ENCODE measurements at regions not wholly inside any gene's neighbourhood (a gene's known extent, or its start where the extent isn't known, plus 50 kb on each side); places are given as distances from the start of the nearest gene placed in this dataset.

GRCh38 chr6:19925533-19925932, 88.4 kb downstream of the ID4 start:
- no peak overlapping the region for H2BK12ac ChIP-seq (ENCODE audit: low read depth, low read length)
- ChIA-PET POLR2A (ENCODE audit: partially characterized antibody) (no interaction called here), CTCF (ENCODE audit: partially characterized antibody) (no interaction called here)
- H4K5ac ChIP-seq (ENCODE audit: insufficient read length, low read depth, low read length): no peak overlapping the region
- DNase-seq (ENCODE audit: low read depth in 1 of 2, low spot score in 2 of 2) (no peak), FAIRE-seq (no peak)
- H3K4ac ChIP-seq (replicated peaks; ENCODE audit: insufficient read length, low read depth, low read length): no peak overlapping the region
- H3K27ac ChIP-seq (ENCODE audit: low read depth, low read length): no peak overlapping the region
- no peak overlapping the region for H2BK5ac ChIP-seq (ENCODE audit: low read depth, low read length)
- H4K20me1 ChIP-seq (replicated peaks in 1 of 2; ENCODE audit: control insufficient read depth in 1 of 2, insufficient read depth in 2 of 2, low read length in 2 of 2): no peaks in the 10 kb centered on the region
- H3K23me2 ChIP-seq (ENCODE audit: low read depth, low read length): no peaks in the 10 kb centered on the region
- H3K14ac ChIP-seq (ENCODE audit: insufficient read length): no peak overlapping the region
- no peaks in the 10 kb centered on the region for H3K9me3 ChIP-seq (ENCODE audit: insufficient read depth in 2 of 2, low read depth in 1 of 2, low read length in 1 of 2)
- no peak overlapping the region for H3K9ac ChIP-seq (replicated peaks in 1 of 4; ENCODE audit: extremely low read depth in 1 of 4, low read depth in 3 of 4, low read length in 3 of 4)
- 90% methylated on average over 1 of the region's 1 CpG; no CpG with 5 or more reads in 1 of the 2 experiments for WGBS, 2 experiments (ENCODE audit: extremely low coverage in 1 of 2, insufficient coverage in 1 of 2, insufficient read length in 1 of 2, insufficient replicate concordance in 2 of 2, low coverage in 1 of 2, low lambda C conversion rate in 2 of 2, missing lambda C conversion rate in 1 of 2)
- no peak overlapping the region for H2BK120ac ChIP-seq (replicated peaks; ENCODE audit: low read depth, low read length)
- H3K23ac ChIP-seq (ENCODE audit: insufficient read length): no peak overlapping the region
- no peak overlapping the region for H3K4me3 ChIP-seq (ENCODE audit: extremely low read depth in 1 of 4, insufficient read depth in 2 of 4, low read depth in 3 of 4, low read length in 4 of 4)
- TF ChIP-seq TBP (IDR thresholded peaks at IDR 0.05; ENCODE audit: low read depth, low read length) (no peak), CHD1 (IDR thresholded peaks at IDR 0.05; ENCODE audit: low read depth, low read length) (no peak), KDM4A (IDR thresholded peaks at IDR 0.05; ENCODE audit: low read depth, low read length, severe bottlenecking) (no peak), BRCA1 (IDR thresholded peaks at IDR 0.05; ENCODE audit: low read depth, low read length) (no peak), CTCF (IDR thresholded peaks at IDR 0.05; ENCODE audit: control extremely low read depth in 1 of 3, insufficient read depth in 1 of 3, low read depth in 1 of 3, low read length in 3 of 3) (no peak), POLR2AphosphoS5 (IDR thresholded peaks at IDR 0.05; ENCODE audit: low read depth, low read length) (no peak), SIX5 (IDR thresholded peaks at IDR 0.05; ENCODE audit: low read depth, low read length) (no peak), FOSL1 (IDR thresholded peaks at IDR 0.05; ENCODE audit: insufficient read depth, low read depth, low read length) (no peak), KDM1A (IDR thresholded peaks at IDR 0.05; ENCODE audit: borderline replicate concordance, low read length) (no peak), RFX5 (IDR thresholded peaks at IDR 0.05; ENCODE audit: borderline replicate concordance, low read depth, low read length) (no peak)
- no peak overlapping the region for H3K4me2 ChIP-seq (ENCODE audit: insufficient read depth in 1 of 2, low read depth in 2 of 2, low read length in 2 of 2)
- H3K27me3 ChIP-seq (replicated peaks in 1 of 4; ENCODE audit: control insufficient read depth in 3 of 4, extremely low read depth in 1 of 4, insufficient read depth in 3 of 4, low read length in 3 of 4): no peaks in the 10 kb centered on the region
- no peaks in the 10 kb centered on the region; a peak in 1 of 7 replicates for H3K4me1 ChIP-seq (replicated peaks in 1 of 4; ENCODE audit: control insufficient read depth in 3 of 4, insufficient read depth in 4 of 4, low read length in 3 of 4)
- no peak overlapping the region for H4K91ac ChIP-seq (replicated peaks; ENCODE audit: insufficient read length, low read length)
- no peaks in the 10 kb centered on the region for H3K36me3 ChIP-seq (ENCODE audit: control insufficient read depth in 2 of 4, insufficient read depth in 4 of 4, low read length in 3 of 4)
- no peaks in the 10 kb centered on the region for H3K79me1 ChIP-seq (ENCODE audit: low read depth, low read length)
- H3K56ac ChIP-seq (replicated peaks; ENCODE audit: insufficient read length, low read depth, low read length): no peak overlapping the region
- no peaks in the 10 kb centered on the region for H3K79me2 ChIP-seq (ENCODE audit: control insufficient read depth in 1 of 2, insufficient read depth in 2 of 2, low read length in 2 of 2)
- no peak overlapping the region for H2AK5ac ChIP-seq (ENCODE audit: low read depth, low read length)
- H3K18ac ChIP-seq (ENCODE audit: extremely low read depth, low read length): no peak overlapping the region
- no peak overlapping the region for H2AFZ ChIP-seq (ENCODE audit: low read length)
- H2BK15ac ChIP-seq (ENCODE audit: low read length): no peak overlapping the region
- H4K8ac ChIP-seq (ENCODE audit: extremely low read depth, insufficient read depth, low read length): no peak overlapping the region
- no peak overlapping the region for H2BK20ac ChIP-seq (ENCODE audit: low read length)

All from H1 (cell line).